PC-3 (cell line): ENCODE measurements at regions not wholly inside any gene's neighbourhood (a gene's known extent, or its start where the extent isn't known, plus 50 kb on each side); places are given as distances from the start of the nearest gene placed in this dataset.

Source experiments
- ATAC-seq: fragments of 200-7000 bp; cut with Tn5 transposase; 2 replicates; pipeline ENCODE4 v1.9.1; 2020; ENCODE audit warnings: mild to moderate bottlenecking, moderate library complexity
- BruUV-seq: library from RNA; stranded (reverse); fragments of 400-500 nt; replicated peaks from 2 replicates; lab custom pipeline; 2021; lab: Mats Ljungman, UMichigan
- CTCF ChIA-PET: fragments of 300-600 bp; sonication (Branson Sonifier 250); formaldehyde crosslinking; loops from one replicate; lab custom pipeline; 2022; ENCODE audit warnings: antibody characterized with exemption; lab: Charles Lee
- POLR2A ChIA-PET: fragments of 300-600 bp; sonication (Branson Sonifier 250); formaldehyde crosslinking; loops from one replicate; lab custom pipeline; 2022; ENCODE audit warnings: antibody characterized with exemption; ENCODE audit not compliant: unreplicated experiment; lab: Charles Lee
- DNase-seq: peaks from one replicate; pipeline ENCODE4 v3.0.0-alpha.2; 2015
- H2AFZ ChIP-seq: fragments of 300-600 bp; sonication (generic); 2 replicates; pipeline ENCODE4 v1.6.0; 2016; ENCODE audit warnings: antibody characterized with exemption, low read length
- H3F3A ChIP-seq: fragments of 300-600 bp; sonication (generic); one replicate; pipeline ENCODE4 v1.6.0; 2017; ENCODE audit warnings: antibody characterized with exemption, low read length, control low read depth, mild to moderate bottlenecking; ENCODE audit not compliant: unreplicated experiment
- H3K27ac ChIP-seq: fragments of 300-600 bp; sonication (generic); 2 replicates; pipeline ENCODE4 v1.5.1; 2016; ENCODE audit warnings: mild to moderate bottlenecking, low read length
- H3K27me3 ChIP-seq: fragments of 300-600 bp; sonication (generic); 2 replicates; pipeline ENCODE4 v1.6.1; 2016; ENCODE audit warnings: low read length, mixed read lengths
- H3K36me3 ChIP-seq: fragments of 300-600 bp; sonication (generic); 2 replicates; pipeline ENCODE4 v1.6.1; 2016; ENCODE audit warnings: low read depth, mixed run types, low read length, mixed read lengths
- H3K4me1 ChIP-seq: fragments of 300-600 bp; sonication (generic); 2 replicates; pipeline ENCODE4 v1.5.1; 2016; ENCODE audit warnings: low read length; ENCODE audit not compliant: insufficient read depth
- H3K4me2 ChIP-seq: fragments of 300-600 bp; sonication (generic); 2 replicates; pipeline ENCODE4 v1.6.0; 2016; ENCODE audit warnings: low read length
- H3K4me3 ChIP-seq: fragments of 300-600 bp; sonication (generic); 2 replicates; pipeline ENCODE4 v1.5.1; 2016; ENCODE audit warnings: mild to moderate bottlenecking, low read length, mixed read lengths
- H3K79me2 ChIP-seq: fragments of 300-600 bp; sonication (generic); 2 replicates; pipeline ENCODE4 v1.6.1; 2017; ENCODE audit warnings: low read length, mixed read lengths
- H3K9ac ChIP-seq: fragments of 300-600 bp; sonication (generic); 2 replicates; pipeline ENCODE4 v1.6.0; 2016; ENCODE audit warnings: mild to moderate bottlenecking, low read length
- H3K9me2 ChIP-seq: fragments of 300-600 bp; sonication (generic); replicated peaks from 2 replicates; pipeline ENCODE4 v1.6.1; 2016; ENCODE audit warnings: mixed run types, low read length, mixed read lengths
- H3K9me3 ChIP-seq: fragments of 300-600 bp; sonication (generic); 2 replicates; pipeline ENCODE4 v1.6.1; 2016; ENCODE audit warnings: low read length, mixed read lengths
- H4K20me1 ChIP-seq: fragments of 300-600 bp; sonication (generic); 2 replicates; pipeline ENCODE4 v1.6.1; 2016; ENCODE audit warnings: low read length, mixed read lengths
- EZH2 ChIP-seq: fragments of 300-600 bp; sonication (generic); IDR thresholded peaks from one replicate; pipeline ENCODE4 v1.6.1; 2017; ENCODE audit warnings: antibody characterized with exemption, mild to moderate bottlenecking, low read length; ENCODE audit not compliant: unreplicated experiment
- EZH2phosphoT487 ChIP-seq: fragments of 300-600 bp; sonication (generic); IDR thresholded peaks from 2 replicates; pipeline ENCODE4 v1.6.1; 2018; ENCODE audit warnings: mild to moderate bottlenecking, antibody characterized with exemption, low read length, borderline replicate concordance
- intact Hi-C: fragments of 100-400 bp; cut with micrococcal nuclease; formaldehyde crosslinking; loops from 2 replicates; pipeline ENCODE4 v1.9.0; 2023
- TF ChIP-seq, protein P1 (sequence below): fragments of 300-600 bp; sonication (generic); conservative IDR thresholded peaks from 2 replicates; pipeline ENCODE4 v1.5.1; 2017; ENCODE audit warnings: antibody characterized with exemption, low read depth, mild to moderate bottlenecking, low read length

- H4K20me1 ChIP-seq: no peaks in the 10 kb centered on the region
- no peaks in the 10 kb centered on the region for H3F3A ChIP-seq
- ChIA-PET POLR2A (no interaction called here), CTCF (no interaction called here)
- no peak for DNase-seq
- H3K4me2 ChIP-seq: no peak overlapping the region
- H3K9me2 ChIP-seq: no peaks in the 10 kb centered on the region
- H3K27me3 ChIP-seq: peaks cover 67% of the 10 kb centered on the region
- H3K9ac ChIP-seq: no peak overlapping the region
- no peak for ATAC-seq
- H3K9me3 ChIP-seq: no peaks in the 10 kb centered on the region
- no TSS peak for BruUV-seq
- H3K4me3 ChIP-seq: no peak overlapping the region
- TF ChIP-seq EZH2phosphoT487: no peak
- TF ChIP-seq EZH2: no peak
- TF ChIP-seq, protein P1, sequence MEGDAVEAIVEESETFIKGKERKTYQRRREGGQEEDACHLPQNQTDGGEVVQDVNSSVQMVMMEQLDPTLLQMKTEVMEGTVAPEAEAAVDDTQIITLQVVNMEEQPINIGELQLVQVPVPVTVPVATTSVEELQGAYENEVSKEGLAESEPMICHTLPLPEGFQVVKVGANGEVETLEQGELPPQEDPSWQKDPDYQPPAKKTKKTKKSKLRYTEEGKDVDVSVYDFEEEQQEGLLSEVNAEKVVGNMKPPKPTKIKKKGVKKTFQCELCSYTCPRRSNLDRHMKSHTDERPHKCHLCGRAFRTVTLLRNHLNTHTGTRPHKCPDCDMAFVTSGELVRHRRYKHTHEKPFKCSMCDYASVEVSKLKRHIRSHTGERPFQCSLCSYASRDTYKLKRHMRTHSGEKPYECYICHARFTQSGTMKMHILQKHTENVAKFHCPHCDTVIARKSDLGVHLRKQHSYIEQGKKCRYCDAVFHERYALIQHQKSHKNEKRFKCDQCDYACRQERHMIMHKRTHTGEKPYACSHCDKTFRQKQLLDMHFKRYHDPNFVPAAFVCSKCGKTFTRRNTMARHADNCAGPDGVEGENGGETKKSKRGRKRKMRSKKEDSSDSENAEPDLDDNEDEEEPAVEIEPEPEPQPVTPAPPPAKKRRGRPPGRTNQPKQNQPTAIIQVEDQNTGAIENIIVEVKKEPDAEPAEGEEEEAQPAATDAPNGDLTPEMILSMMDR: no peak
- intact Hi-C loops: no loop called here
- no peaks in the 10 kb centered on the region for H3K36me3 ChIP-seq
- H3K27ac ChIP-seq: no peak overlapping the region
- H3K79me2 ChIP-seq: no peaks in the 10 kb centered on the region
- H3K4me1 ChIP-seq: no peaks in the 10 kb centered on the region
- no peak overlapping the region for H2AFZ ChIP-seq
These were observed 98.6 kb upstream of the PDE4B start for GRCh38 chr1:65694126-65694525.

DNA sequence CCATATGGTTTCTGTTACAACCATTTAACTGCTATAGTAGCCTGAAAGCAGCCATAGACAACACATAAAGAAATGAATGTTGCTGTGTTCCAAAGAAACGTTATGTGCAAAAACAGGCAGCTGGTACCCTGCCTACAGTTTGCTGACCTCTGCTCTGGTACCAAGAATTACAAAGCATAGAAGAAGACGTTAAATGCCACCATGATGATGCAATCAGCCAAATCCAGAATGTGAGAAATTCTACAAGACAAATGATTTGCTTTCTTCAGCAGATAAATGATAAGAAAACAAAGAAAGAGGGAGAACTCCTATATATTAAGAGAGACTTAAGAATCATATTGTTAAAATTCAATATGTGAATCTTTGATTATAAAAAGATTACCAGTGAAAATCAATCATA lies 97.8 kb upstream of the PDE4B start:
- no peak overlapping the region for H3K9ac ChIP-seq
- no peaks in the 10 kb centered on the region for H3K36me3 ChIP-seq
- no peaks in the 10 kb centered on the region for H3K79me2 ChIP-seq
- intact Hi-C loops: no loop called here
- no peak overlapping the region for H2AFZ ChIP-seq
- H3K9me2 ChIP-seq: no peaks in the 10 kb centered on the region
- no peak overlapping the region for H3K4me2 ChIP-seq
- BruUV-seq: no TSS peak
- H3K4me3 ChIP-seq: no peak overlapping the region
- H3K9me3 ChIP-seq: no peaks in the 10 kb centered on the region
- no peaks in the 10 kb centered on the region for H3K4me1 ChIP-seq
- no peak for DNase-seq
- TF ChIP-seq EZH2 (no peak), EZH2phosphoT487 (no peak)
- TF ChIP-seq, protein P1: no peak
- CTCF ChIA-PET: no interaction called here
- POLR2A ChIA-PET: no interaction called here
- H3K27ac ChIP-seq: no peak overlapping the region
- peaks cover 72% of the 10 kb centered on the region for H3K27me3 ChIP-seq
- no peaks in the 10 kb centered on the region for H3F3A ChIP-seq
- no peak for ATAC-seq
- no peaks in the 10 kb centered on the region for H4K20me1 ChIP-seq

GRCh38 chr1:65698590-65698989 lies 94.1 kb upstream of the PDE4B start:
- CTCF ChIA-PET: no interaction called here

More at GRCh38 chr1:65698590-65698989, 94.1 kb upstream of the PDE4B start:
- Histone ChIP-seq H3K36me3 (no peaks in the 10 kb centered on the region), H3K9me3 (no peaks in the 10 kb centered on the region), H3F3A (no peaks in the 10 kb centered on the region), H4K20me1 (no peaks in the 10 kb centered on the region), H3K4me2 (no peak overlapping the region), H3K79me2 (no peaks in the 10 kb centered on the region), H3K9ac (no peak overlapping the region), H2AFZ (no peak overlapping the region), H3K27me3 (peaks cover 72% of the 10 kb centered on the region), H3K4me1 (no peaks in the 10 kb centered on the region), H3K9me2 (no peaks in the 10 kb centered on the region), H3K27ac (no peak overlapping the region), H3K4me3 (no peak overlapping the region)
- DNase-seq: no peak
- POLR2A ChIA-PET: no interaction called here
- TF ChIP-seq EZH2: no peak
- TF ChIP-seq, protein P1: no peak
- TF ChIP-seq EZH2phosphoT487: no peak
- no TSS peak for BruUV-seq
- ATAC-seq: no peak
- intact Hi-C loops: no loop called here
